SK-N-SH treated with all-trans-retinoic acid at 6 μM for 48 hours (cell line): ENCODE measurements at regions not wholly inside any gene's neighbourhood (a gene's known extent, or its start where the extent isn't known, plus 50 kb on each side); places are given as distances from the start of the nearest gene placed in this dataset.

ENCODE experiments used
- ARNTL ChIP-seq: fragments of 450-650 bp; formaldehyde crosslinking; IDR thresholded peaks from 2 replicates; pipeline ENCODE4 v1.5.0; 2020; ENCODE audit warnings: low read depth, mild to moderate bottlenecking, moderate library complexity, borderline replicate concordance
- GLIS3 ChIP-seq: fragments of 250-450 bp; sonication (Bioruptor Pico); IDR thresholded peaks from 2 replicates; pipeline ENCODE4 v1.5.0; 2020; ENCODE audit warnings: mild to moderate bottlenecking, moderate library complexity
- OSR1 ChIP-seq: fragments of 250-450 bp; sonication (Bioruptor Pico); IDR thresholded peaks from 2 replicates; pipeline ENCODE4 v1.8.0; 2022; ENCODE audit warnings: moderate library complexity, mild to moderate bottlenecking, inconsistent platforms
- ZC3H10 ChIP-seq: fragments of 250-450 bp; sonication (Bioruptor Pico); IDR thresholded peaks from 2 replicates; pipeline ENCODE4 v1.5.1; 2021; ENCODE audit warnings: mild to moderate bottlenecking, moderate library complexity
- ZFP3 ChIP-seq: fragments of 250-450 bp; sonication (Bioruptor Pico); IDR thresholded peaks from 2 replicates; pipeline ENCODE4 v1.5.0; 2020; ENCODE audit warnings: mild to moderate bottlenecking, moderate library complexity
- TF ChIP-seq, protein P1 (sequence below): fragments of 250-450 bp; sonication (Bioruptor Pico); IDR thresholded peaks from 2 replicates; pipeline ENCODE4 v1.8.0; 2020; ENCODE audit warnings: mild to moderate bottlenecking, moderate library complexity, borderline replicate concordance
- TF ChIP-seq, protein P2 (sequence below): fragments of 250-450 bp; sonication (Bioruptor Pico); IDR thresholded peaks from 2 replicates; pipeline ENCODE4 v1.5.0; 2020; ENCODE audit warnings: mild to moderate bottlenecking, moderate library complexity

DNA sequence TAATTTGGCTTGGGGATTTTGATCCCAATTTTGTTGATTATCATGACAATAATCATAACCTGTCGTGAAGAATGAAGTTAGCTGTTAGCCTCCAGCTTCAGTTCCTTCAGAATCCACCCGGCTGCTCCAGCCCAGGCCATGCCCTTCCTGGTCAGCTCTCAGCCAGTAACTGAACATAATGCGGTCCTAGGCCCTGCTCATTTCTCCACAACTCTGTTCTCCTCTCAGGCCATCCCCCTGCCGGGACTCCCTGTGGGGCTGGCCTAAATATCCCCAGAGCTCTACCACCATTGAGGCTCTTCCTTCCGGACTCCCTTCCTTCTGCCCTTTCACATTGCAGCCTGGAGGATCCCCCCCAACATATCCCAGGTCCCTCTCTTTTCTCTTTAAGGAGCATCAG lies 833.4 kb upstream of the GOT2 start:
- TF ChIP-seq ZFP3 (CRISPR knock-in tag) (no peak), ZC3H10 (CRISPR knock-in tag) (no peak), OSR1 (CRISPR knock-in tag) (no peak), ARNTL (CRISPR knock-in tag) (no peak), GLIS3 (CRISPR knock-in tag) (no peak)
- TF ChIP-seq, protein P1, sequence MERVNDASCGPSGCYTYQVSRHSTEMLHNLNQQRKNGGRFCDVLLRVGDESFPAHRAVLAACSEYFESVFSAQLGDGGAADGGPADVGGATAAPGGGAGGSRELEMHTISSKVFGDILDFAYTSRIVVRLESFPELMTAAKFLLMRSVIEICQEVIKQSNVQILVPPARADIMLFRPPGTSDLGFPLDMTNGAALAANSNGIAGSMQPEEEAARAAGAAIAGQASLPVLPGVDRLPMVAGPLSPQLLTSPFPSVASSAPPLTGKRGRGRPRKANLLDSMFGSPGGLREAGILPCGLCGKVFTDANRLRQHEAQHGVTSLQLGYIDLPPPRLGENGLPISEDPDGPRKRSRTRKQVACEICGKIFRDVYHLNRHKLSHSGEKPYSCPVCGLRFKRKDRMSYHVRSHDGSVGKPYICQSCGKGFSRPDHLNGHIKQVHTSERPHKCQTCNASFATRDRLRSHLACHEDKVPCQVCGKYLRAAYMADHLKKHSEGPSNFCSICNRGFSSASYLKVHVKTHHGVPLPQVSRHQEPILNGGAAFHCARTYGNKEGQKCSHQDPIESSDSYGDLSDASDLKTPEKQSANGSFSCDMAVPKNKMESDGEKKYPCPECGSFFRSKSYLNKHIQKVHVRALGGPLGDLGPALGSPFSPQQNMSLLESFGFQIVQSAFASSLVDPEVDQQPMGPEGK (CRISPR knock-in tag): no peak
- TF ChIP-seq, protein P2, sequence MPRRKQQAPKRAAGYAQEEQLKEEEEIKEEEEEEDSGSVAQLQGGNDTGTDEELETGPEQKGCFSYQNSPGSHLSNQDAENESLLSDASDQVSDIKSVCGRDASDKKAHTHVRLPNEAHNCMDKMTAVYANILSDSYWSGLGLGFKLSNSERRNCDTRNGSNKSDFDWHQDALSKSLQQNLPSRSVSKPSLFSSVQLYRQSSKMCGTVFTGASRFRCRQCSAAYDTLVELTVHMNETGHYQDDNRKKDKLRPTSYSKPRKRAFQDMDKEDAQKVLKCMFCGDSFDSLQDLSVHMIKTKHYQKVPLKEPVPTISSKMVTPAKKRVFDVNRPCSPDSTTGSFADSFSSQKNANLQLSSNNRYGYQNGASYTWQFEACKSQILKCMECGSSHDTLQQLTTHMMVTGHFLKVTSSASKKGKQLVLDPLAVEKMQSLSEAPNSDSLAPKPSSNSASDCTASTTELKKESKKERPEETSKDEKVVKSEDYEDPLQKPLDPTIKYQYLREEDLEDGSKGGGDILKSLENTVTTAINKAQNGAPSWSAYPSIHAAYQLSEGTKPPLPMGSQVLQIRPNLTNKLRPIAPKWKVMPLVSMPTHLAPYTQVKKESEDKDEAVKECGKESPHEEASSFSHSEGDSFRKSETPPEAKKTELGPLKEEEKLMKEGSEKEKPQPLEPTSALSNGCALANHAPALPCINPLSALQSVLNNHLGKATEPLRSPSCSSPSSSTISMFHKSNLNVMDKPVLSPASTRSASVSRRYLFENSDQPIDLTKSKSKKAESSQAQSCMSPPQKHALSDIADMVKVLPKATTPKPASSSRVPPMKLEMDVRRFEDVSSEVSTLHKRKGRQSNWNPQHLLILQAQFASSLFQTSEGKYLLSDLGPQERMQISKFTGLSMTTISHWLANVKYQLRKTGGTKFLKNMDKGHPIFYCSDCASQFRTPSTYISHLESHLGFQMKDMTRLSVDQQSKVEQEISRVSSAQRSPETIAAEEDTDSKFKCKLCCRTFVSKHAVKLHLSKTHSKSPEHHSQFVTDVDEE (CRISPR knock-in tag): no peak
